Activated naive CD8-positive, alpha-beta T cell treated with anti-CD3 and anti-CD28 coated beads, Interleukin-2, amount 50 U/mL, for 16 hours (primary cell): ENCODE measurements at regions not wholly inside any gene's neighbourhood (a gene's known extent, or its start where the extent isn't known, plus 50 kb on each side); places are given as distances from the start of the nearest gene placed in this dataset.

Experiments used
- DNase-seq: peaks from one replicate; pipeline ENCODE4 v3.0.0-alpha.2; 2020; ENCODE audit warnings: low read depth, low spot score

- no peak for DNase-seq
Observed at GRCh38 chr2:177058747-177059146, 153.8 kb upstream of the HNRNPA3 start.

GRCh38 chr2:177059293-177059692 is 153.3 kb upstream of the HNRNPA3 start:
- no peak for DNase-seq

- no peak for DNase-seq
Observed at GRCh38 chr2:177063331-177063730, 149.3 kb upstream of the HNRNPA3 start.

GRCh38 chr2:177064422-177064821 is 148.2 kb upstream of the HNRNPA3 start:
- no peak for DNase-seq

DNA sequence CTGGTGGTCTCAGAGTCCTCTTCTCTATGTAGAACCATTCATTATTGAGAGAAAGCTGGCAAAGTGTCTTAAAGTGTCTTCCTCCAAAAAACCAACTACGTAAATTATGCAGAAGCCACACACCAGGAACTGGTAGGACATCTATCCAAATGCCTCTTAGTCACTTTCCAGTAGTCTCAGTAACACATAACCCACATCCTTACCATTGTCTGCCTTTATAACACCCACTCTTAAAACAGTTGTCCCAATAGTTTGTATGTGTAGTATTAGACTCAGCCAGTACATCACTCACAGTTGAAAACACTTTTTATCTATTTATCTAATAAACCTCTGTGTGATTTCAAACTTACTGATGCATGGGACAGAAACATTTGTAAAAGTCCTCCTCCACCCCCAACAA is 143.6 kb upstream of the HNRNPA3 start:
- DNase-seq, result no peak

GRCh38 chr2:177072090-177072489 is 140.5 kb upstream of the HNRNPA3 start:
- no peak for DNase-seq

- DNase-seq, result no peak
Observed at GRCh38 chr2:177073611-177074010, 139.0 kb upstream of the HNRNPA3 start.

GRCh38 chr2:177074099-177074710 is 138.4 kb upstream of the HNRNPA3 start:
- no peak for DNase-seq

DNA sequence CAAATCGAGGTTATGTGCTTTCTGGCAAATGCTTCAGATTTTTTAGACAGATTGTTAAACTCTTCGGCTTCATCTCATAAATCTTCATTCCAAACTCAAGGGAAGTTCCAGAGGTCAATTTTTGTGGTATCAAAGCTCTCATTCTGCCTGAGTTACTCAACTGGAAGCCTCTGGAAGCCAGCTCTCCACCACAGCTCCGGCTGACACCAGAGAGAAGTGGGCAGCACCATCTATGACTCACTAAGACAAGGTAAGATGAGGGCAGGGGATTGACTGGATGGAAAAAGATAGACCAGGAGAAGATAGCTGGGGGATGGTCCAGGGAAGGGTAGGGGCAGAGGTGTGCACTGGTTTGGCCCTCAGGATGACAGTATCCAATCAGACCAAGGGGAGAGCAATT is 137.3 kb upstream of the HNRNPA3 start:
- DNase-seq, result no peak

DNA sequence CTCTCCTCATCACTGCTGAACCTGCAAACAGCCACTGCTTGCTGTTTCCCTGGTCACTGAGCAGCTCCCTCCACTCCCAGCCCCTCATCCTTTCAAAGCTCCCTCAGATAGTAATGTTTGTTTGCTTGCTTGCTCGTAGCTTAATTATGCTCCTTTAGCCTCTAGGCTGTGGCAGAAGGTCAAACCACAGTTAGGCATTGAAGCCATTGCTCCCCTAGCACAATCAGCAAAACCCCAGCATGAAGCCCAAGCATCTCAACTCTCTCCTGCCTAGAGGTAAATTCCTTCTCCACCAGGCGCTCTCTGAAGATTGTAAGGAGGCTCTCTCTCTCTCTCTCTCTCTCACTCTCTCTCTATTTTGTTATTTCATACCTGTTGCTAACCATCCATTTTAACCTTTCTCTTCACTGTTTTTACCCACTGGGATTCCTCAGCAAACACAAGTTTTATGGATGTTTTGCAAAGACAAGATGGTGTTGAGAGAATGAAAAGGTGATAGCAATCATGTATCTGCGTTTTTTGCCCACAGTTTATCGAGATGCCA is 135.9 kb upstream of the HNRNPA3 start:
- no peak for DNase-seq

DNA sequence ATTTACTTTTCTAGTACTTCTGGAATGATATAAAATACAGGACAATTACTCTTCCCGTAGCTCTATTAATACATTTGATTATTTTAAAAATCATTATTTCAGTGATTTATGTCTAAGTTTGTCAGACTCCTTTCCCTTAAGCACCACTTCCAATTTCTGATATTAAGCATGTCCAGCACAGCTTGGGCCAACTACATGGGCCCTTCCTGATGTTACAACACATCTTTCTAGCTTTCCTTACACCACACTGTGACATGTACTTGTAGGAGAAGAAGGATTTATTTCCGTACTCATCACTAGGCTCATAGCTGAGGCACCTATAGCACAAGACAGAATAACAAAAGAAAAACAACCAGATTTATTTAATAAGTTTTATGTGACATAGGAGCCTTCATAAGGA is 134.8 kb upstream of the HNRNPA3 start:
- DNase-seq, result no peak

GRCh38 chr2:177078416-177078815 is 134.2 kb upstream of the HNRNPA3 start:
- no peak for DNase-seq

DNA sequence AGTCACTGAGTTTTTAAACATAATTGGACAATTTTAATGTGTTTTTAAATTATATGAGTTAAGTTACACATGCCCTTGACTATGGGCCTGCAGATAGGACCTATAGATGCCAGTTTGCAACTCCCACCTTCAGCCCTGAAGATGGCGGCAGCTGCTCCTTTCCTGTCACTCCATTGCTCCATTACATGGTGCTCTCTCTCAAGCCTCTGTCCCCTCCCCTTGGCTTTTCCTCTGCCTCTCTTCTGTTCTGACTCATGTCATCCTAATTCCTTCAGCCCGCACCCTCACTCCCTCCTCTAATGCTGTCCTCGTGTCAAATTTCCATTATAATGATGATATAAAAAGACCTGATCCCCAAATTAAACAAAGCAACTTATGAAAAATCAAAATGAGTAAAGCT is 133.7 kb upstream of the HNRNPA3 start:
- no peak for DNase-seq

DNA sequence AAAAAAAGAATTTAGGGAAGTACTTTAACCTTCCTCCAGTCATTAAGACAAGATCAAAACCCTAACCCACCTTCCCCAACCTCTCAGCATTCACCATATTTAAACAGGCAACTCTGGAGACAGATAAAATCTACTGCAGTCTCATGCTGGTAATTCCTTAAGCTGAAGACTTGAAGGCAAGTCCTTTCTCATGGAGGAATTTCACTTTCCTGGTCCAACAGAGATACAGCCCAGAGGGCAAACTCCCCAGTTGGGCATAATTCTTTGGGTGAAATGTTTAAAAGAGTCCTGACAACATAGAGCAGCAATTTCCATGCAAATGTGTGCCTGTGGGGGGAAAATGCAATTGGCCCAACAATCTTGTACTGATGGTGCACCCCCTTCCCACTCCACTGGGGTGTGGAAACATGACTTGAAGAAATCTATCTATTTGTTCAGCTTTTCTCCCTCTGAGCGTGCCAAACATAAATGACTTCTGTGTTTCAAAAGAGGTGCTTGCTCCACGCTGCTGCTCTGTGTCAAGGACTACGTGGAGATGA is 131.8 kb upstream of the HNRNPA3 start:
- DNase-seq, result no peak

DNA sequence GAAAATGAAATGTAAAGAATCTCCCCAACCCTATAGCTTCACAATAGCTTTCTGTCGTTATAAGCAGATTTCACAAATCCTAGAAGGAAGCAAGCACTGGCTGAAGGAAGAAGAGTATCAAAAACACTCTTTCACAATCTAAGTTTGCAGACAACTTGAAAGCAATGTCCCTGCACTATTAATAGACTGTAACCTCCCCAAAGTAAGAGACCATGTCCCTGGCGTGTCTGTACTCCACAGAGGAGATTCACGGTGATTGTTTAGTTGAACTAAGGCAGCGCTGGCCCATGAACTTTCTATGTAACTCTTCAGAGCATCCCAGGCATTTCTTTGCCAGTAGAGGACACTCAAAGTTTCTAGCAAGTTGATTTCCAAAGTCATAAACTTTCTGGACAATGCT is 128.0 kb upstream of the HNRNPA3 start:
- no peak for DNase-seq

- no peak for DNase-seq
Observed at GRCh38 chr2:177088529-177088928, 124.1 kb upstream of the HNRNPA3 start.

DNA sequence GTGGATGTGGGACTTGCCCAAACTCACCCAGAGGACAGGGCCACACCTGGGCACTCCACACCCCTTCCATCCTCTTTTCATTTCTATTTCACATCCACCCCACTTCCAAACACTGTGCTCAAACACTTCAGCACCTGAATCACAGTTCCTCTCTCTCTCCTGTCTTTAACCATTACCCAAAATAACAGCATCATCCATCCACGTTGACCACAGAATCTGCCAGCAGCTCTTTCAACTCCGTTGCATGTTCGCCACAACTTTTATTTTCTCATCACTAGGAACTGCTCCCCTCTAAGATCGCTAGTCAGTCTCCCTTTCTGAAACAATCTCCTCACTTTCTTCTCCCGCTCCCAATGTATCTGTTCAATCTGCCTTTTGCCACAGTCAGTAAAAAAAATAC is 121.6 kb upstream of the HNRNPA3 start:
- DNase-seq, result no peak

DNA sequence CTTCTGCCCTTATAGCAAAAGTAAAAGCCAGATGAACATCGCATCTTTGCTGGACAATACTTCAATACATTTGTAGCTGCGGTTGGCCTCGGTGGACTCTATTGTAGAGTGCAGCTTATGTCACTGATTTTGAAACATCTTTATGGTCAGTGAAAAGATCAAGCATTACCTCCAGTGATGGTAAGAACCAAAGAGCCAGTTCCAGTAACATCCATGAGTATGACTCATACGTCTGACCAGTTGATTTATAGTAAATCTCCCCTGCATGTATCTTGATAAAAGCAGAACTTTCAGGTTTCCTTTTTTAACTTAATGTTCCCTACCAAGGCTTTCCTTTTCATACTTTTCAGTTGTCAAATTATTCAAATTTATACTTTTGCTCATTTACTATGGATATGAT is 119.2 kb upstream of the HNRNPA3 start:
- DNase-seq, result no peak

DNA sequence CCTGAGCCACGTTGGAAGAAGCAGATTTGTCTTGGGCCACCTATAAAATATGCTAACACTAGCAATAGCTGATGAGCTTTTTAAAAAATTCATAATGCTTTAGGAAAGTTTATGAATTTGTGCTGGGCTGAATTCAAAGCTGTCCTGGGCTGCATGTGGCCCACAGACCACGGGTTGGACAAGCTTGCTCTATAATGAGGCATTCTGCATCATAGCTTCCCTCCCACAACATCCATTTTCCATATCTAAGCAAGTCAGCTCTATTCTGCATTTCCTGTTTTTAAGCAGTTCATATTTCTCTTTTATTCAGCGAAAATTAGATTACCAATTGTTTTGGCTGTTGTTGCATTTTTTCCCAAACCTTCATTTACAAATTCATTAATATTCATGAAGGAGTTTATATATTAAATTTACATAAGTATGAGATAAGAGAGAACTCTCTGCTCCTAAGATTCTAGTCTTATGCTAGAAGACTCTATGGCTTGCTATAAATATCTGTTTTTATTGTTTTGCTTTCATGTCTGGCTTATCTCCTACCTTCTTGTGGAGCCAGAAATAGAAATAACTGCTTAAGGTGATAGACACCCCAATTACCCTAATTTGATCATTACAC is 114.5 kb upstream of the HNRNPA3 start:
- DNase-seq, result no peak

DNA sequence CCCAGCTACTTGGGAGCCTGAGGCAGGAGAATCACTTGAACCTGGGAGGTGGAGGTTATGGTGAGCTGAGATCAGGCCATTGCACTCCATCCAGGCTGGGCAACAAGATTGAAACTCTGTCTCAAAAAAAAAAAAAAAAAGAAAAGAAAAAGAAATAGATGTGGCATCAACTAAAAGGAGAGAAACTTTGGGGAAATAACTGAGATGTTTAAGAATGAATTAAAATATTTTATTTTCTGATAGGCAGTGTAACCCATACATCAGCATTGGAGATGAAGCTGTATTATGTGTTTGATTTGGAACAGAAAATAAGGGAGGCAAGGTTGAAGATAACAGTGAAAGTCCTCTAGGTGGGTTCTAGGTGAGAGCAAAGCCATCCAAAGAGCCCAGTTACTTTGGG is 110.7 kb upstream of the HNRNPA3 start:
- no peak for DNase-seq

DNA sequence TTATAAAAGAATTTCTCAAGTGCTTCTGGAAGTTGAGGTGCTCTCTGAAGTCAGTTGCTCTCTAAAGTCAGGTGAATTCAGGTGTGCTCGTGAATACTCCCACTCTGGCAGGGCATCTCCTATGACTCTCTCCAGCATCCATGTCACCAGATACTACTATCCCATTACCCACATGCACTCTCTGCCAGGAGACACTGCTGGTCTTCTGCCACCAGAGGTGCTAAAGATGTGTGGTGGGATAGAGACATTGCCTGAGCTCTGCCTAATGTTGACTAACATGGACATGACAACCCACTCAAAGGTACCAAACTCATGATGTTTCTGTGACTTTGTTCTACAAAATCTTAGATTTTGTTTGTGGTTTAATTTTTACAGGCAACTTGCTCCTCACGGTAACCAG is 106.4 kb upstream of the HNRNPA3 start:
- DNase-seq, result no peak

DNA sequence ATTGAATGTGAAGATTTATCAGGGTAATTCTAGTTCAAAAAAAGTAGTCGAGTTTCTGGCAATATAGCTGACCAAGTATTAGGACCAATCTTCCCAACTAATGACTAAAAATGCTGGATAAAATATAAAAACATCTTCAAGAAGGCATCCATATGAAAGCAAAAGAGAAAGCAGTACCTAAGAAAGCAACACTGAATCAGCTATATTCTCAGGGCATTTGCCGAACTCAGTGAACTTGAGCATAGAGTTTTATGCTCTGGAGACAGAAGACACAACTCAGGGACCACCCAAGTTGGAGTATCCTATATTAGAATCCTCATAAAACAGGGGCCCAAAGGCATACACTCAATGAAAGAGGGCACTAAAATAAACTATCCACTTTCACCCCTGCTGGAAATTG is 103.7 kb upstream of the HNRNPA3 start:
- no peak for DNase-seq

- no peak for DNase-seq
Observed at GRCh38 chr2:177114712-177115111, 97.9 kb upstream of the HNRNPA3 start.
